ENCODE measurements at regions not wholly inside any gene's neighbourhood (a gene's known extent, or its start where the extent isn't known, plus 50 kb on each side); places are given as distances from the start of the nearest gene placed in this dataset.
"Not testable (repeated sequence)": the region's sequence is repeated elsewhere in the genome, so short reads cannot be mapped to it uniquely, and the experiment has no call there.

- no peak overlapping the region for H3K27ac Mint-ChIP-seq
- no peak for ATAC-seq
- H3K9me3 Mint-ChIP-seq = no peaks in the 10 kb centered on the region
- peaks cover 8% of the 10 kb centered on the region for H3K27me3 Mint-ChIP-seq
- no peaks in the 10 kb centered on the region for H3K36me3 Mint-ChIP-seq (ENCODE audit: low read depth)
- H3K4me3 Mint-ChIP-seq = no peak overlapping the region
- no peaks in the 10 kb centered on the region for H3K4me1 Mint-ChIP-seq
- no peak for DNase-seq
These were observed 72.2 kb upstream of the SLC25A33 start for GRCh38 chr1:9466780-9467758.

GRCh38 chr1:9469882-9470281 is 69.4 kb upstream of the SLC25A33 start:
- H3K27ac Mint-ChIP-seq; ATAC-seq; H3K9me3 Mint-ChIP-seq; DNase-seq; H3K36me3 Mint-ChIP-seq (ENCODE audit: low read depth); H3K4me3 Mint-ChIP-seq; H3K4me1 Mint-ChIP-seq; H3K27me3 Mint-ChIP-seq: not testable (repeated sequence)

- DNase-seq (no peak), ATAC-seq (no peak)
- H3K4me3 Mint-ChIP-seq = no peak overlapping the region
- no peaks in the 10 kb centered on the region for H3K4me1 Mint-ChIP-seq
- H3K27me3 Mint-ChIP-seq = peaks cover 8% of the 10 kb centered on the region
- no peak overlapping the region for H3K27ac Mint-ChIP-seq
- H3K36me3 Mint-ChIP-seq (ENCODE audit: low read depth) = no peaks in the 10 kb centered on the region
- no peaks in the 10 kb centered on the region for H3K9me3 Mint-ChIP-seq
These were observed 67.6 kb upstream of the SLC25A33 start for GRCh38 chr1:9471679-9472078.

- no peak overlapping the region for H3K4me3 Mint-ChIP-seq
- no peaks in the 10 kb centered on the region for H3K4me1 Mint-ChIP-seq
- peaks cover 6% of the 10 kb centered on the region for H3K27me3 Mint-ChIP-seq
- no peak for DNase-seq
- no peaks in the 10 kb centered on the region for H3K9me3 Mint-ChIP-seq
- no peaks in the 10 kb centered on the region for H3K36me3 Mint-ChIP-seq (ENCODE audit: low read depth)
- no peak overlapping the region for H3K27ac Mint-ChIP-seq
- no peak for ATAC-seq
These were observed 66.8 kb upstream of the SLC25A33 start for GRCh38 chr1:9472386-9473031.

- Mint-ChIP-seq H3K27ac (no peak overlapping the region), H3K9me3 (no peaks in the 10 kb centered on the region), H3K4me1 (no peaks in the 10 kb centered on the region), H3K27me3 (peaks cover 6% of the 10 kb centered on the region), H3K36me3 (ENCODE audit: low read depth) (no peaks in the 10 kb centered on the region), H3K4me3 (no peak overlapping the region)
- peak; percentile 67 for ATAC-seq
- no peak for DNase-seq
These were observed 66.0 kb upstream of the SLC25A33 start for GRCh38 chr1:9473032-9473807.

- no peak for DNase-seq
- Mint-ChIP-seq H3K4me1 (no peaks in the 10 kb centered on the region), H3K27ac (no peak overlapping the region), H3K27me3 (peaks cover 4% of the 10 kb centered on the region), H3K36me3 (ENCODE audit: low read depth) (no peaks in the 10 kb centered on the region), H3K4me3 (no peak overlapping the region), H3K9me3 (no peaks in the 10 kb centered on the region)
- no peak for ATAC-seq
These were observed 64.1 kb upstream of the SLC25A33 start for GRCh38 chr1:9475061-9475627.

- H3K36me3 Mint-ChIP-seq (ENCODE audit: low read depth) = no peaks in the 10 kb centered on the region
- no peak overlapping the region for H3K27ac Mint-ChIP-seq
- H3K9me3 Mint-ChIP-seq = no peaks in the 10 kb centered on the region
- H3K4me3 Mint-ChIP-seq = no peak overlapping the region
- H3K27me3 Mint-ChIP-seq = no peaks in the 10 kb centered on the region
- DNase-seq (no peak), ATAC-seq (peak; percentile 31)
- H3K4me1 Mint-ChIP-seq = no peaks in the 10 kb centered on the region
These were observed 62.3 kb upstream of the SLC25A33 start for GRCh38 chr1:9476790-9477463.

GRCh38 chr1:9477535-9477934 is 61.7 kb upstream of the SLC25A33 start:
- no peak overlapping the region for H3K4me3 Mint-ChIP-seq
- H3K36me3 Mint-ChIP-seq (ENCODE audit: low read depth) = no peaks in the 10 kb centered on the region
- H3K27ac Mint-ChIP-seq = no peak overlapping the region
- H3K9me3 Mint-ChIP-seq = no peaks in the 10 kb centered on the region
- H3K4me1 Mint-ChIP-seq = no peaks in the 10 kb centered on the region
- DNase-seq (no peak), ATAC-seq (no peak)
- no peaks in the 10 kb centered on the region for H3K27me3 Mint-ChIP-seq

- Mint-ChIP-seq H3K4me3 (no peak overlapping the region), H3K9me3 (no peaks in the 10 kb centered on the region), H3K27me3 (no peaks in the 10 kb centered on the region), H3K4me1 (no peaks in the 10 kb centered on the region), H3K27ac (no peak overlapping the region), H3K36me3 (ENCODE audit: low read depth) (no peaks in the 10 kb centered on the region)
- ATAC-seq (no peak), DNase-seq (no peak)
These were observed 61.2 kb upstream of the SLC25A33 start for GRCh38 chr1:9478021-9478420.

GRCh38 chr1:9481048-9481447 is 58.2 kb upstream of the SLC25A33 start:
- H3K4me3 Mint-ChIP-seq = no peak overlapping the region
- no peaks in the 10 kb centered on the region for H3K27me3 Mint-ChIP-seq
- no peaks in the 10 kb centered on the region for H3K4me1 Mint-ChIP-seq
- H3K9me3 Mint-ChIP-seq = no peaks in the 10 kb centered on the region
- no peaks in the 10 kb centered on the region for H3K36me3 Mint-ChIP-seq (ENCODE audit: low read depth)
- DNase-seq = no peak
- ATAC-seq = no peak
- H3K27ac Mint-ChIP-seq = no peak overlapping the region

GRCh38 chr1:9482403-9482802 is 56.9 kb upstream of the SLC25A33 start:
- Mint-ChIP-seq H3K27me3 (no peaks in the 10 kb centered on the region), H3K9me3 (no peaks in the 10 kb centered on the region), H3K4me3 (no peak overlapping the region), H3K4me1 (no peaks in the 10 kb centered on the region), H3K27ac (no peak overlapping the region), H3K36me3 (ENCODE audit: low read depth) (no peaks in the 10 kb centered on the region)
- no peak for DNase-seq
- no peak for ATAC-seq

- DNase-seq = no peak
- Mint-ChIP-seq H3K4me3 (no peak overlapping the region), H3K36me3 (ENCODE audit: low read depth) (no peaks in the 10 kb centered on the region), H3K4me1 (no peaks in the 10 kb centered on the region), H3K27ac (no peak overlapping the region), H3K9me3 (no peaks in the 10 kb centered on the region), H3K27me3 (no peaks in the 10 kb centered on the region)
- no peak for ATAC-seq
These were observed 56.3 kb upstream of the SLC25A33 start for GRCh38 chr1:9482816-9483572.

GRCh38 chr1:9486466-9487140 is 52.7 kb upstream of the SLC25A33 start:
- Mint-ChIP-seq H3K4me1 (no peaks in the 10 kb centered on the region), H3K27ac (no peak overlapping the region), H3K27me3 (peaks cover 3% of the 10 kb centered on the region), H3K36me3 (ENCODE audit: low read depth) (no peaks in the 10 kb centered on the region), H3K9me3 (no peaks in the 10 kb centered on the region), H3K4me3 (no peak overlapping the region)
- DNase-seq = no peak
- ATAC-seq = no peak
